ENCODE measurements at regions not wholly inside any gene's neighbourhood (a gene's known extent, or its start where the extent isn't known, plus 50 kb on each side); places are given as distances from the start of the nearest gene placed in this dataset.
A peak's percentile ranks its signal among the peaks of the same experiment; 100 is the strongest.

DNA sequence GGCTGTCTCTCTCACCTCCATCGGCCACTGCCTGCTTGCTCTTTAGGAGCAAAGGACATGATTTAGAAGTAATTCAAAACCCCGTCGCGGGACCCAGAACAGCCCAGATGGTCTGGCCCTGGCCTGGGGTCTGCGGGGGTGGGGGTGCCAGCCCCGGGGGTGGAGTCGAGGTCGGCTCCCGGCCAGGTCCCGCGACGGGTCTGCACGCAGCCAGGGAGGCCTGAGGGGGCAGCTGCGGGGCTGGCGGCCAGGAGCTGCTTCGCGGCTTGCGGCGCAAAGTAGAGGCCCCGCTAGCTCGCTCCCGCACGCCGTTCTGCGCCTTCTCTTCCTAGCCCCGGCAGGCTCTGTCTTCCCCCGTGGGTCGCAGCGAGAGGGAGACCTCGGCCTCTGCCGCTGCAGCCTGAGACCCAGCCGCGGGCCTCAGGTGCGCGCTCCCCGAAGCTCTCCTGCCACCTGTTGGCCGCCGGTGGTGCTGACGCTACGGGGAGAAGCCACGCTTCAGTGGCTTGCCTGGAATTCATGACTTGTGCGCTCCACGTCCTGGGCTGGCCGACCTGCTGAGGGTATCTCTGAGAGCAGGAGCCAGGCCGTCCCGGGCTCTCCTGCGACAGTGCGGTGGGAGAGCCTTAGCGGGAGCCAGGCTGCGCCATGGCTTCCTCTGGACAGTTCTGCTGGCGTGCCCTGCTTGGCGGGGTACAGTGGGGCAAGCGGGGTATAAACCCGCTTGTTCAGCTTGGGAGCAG is 157.2 kb upstream of the PITX1 start (continued):
- TF ChIP-seq, protein P1, sequence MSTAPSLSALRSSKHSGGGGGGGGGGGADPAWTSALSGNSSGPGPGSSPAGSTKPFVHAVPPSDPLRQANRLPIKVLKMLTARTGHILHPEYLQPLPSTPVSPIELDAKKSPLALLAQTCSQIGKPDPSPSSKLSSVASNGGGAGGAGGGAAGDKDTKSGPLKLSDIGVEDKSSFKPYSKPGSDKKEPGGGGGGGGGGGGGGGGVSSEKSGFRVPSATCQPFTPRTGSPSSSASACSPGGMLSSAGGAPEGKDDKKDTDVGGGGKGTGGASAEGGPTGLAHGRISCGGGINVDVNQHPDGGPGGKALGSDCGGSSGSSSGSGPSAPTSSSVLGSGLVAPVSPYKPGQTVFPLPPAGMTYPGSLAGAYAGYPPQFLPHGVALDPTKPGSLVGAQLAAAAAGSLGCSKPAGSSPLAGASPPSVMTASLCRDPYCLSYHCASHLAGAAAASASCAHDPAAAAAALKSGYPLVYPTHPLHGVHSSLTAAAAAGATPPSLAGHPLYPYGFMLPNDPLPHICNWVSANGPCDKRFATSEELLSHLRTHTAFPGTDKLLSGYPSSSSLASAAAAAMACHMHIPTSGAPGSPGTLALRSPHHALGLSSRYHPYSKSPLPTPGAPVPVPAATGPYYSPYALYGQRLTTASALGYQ (CRISPR knock-in tag; IDR thresholded peaks at IDR 0.05): no peak
- TF ChIP-seq STAT5B (CRISPR knock-in tag; IDR thresholded peaks at IDR 0.05): no peak
- peak; percentile 84; the same call in 1 of the 2 replicates for TF ChIP-seq ZNF510 (CRISPR knock-in tag; IDR thresholded peaks at IDR 0.05; ENCODE audit: low read depth)
- no peak for TF ChIP-seq ZNF615 (CRISPR knock-in tag; IDR thresholded peaks at IDR 0.05; ENCODE audit: borderline replicate concordance)
- 0 out of 2 replicates have a peak, but pooled peaks have one; percentile 32 for TF ChIP-seq ZNF766 (CRISPR knock-in tag; IDR thresholded peaks at IDR 0.05; ENCODE audit: borderline replicate concordance)
- TF ChIP-seq, protein P2, sequence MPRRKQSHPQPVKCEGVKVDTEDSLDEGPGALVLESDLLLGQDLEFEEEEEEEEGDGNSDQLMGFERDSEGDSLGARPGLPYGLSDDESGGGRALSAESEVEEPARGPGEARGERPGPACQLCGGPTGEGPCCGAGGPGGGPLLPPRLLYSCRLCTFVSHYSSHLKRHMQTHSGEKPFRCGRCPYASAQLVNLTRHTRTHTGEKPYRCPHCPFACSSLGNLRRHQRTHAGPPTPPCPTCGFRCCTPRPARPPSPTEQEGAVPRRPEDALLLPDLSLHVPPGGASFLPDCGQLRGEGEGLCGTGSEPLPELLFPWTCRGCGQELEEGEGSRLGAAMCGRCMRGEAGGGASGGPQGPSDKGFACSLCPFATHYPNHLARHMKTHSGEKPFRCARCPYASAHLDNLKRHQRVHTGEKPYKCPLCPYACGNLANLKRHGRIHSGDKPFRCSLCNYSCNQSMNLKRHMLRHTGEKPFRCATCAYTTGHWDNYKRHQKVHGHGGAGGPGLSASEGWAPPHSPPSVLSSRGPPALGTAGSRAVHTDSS (CRISPR knock-in tag; conservative IDR thresholded peaks at IDR 0.05): 0 out of 2 replicates have a peak, but pooled peaks have one; percentile 17
- TF ChIP-seq, protein P3, sequence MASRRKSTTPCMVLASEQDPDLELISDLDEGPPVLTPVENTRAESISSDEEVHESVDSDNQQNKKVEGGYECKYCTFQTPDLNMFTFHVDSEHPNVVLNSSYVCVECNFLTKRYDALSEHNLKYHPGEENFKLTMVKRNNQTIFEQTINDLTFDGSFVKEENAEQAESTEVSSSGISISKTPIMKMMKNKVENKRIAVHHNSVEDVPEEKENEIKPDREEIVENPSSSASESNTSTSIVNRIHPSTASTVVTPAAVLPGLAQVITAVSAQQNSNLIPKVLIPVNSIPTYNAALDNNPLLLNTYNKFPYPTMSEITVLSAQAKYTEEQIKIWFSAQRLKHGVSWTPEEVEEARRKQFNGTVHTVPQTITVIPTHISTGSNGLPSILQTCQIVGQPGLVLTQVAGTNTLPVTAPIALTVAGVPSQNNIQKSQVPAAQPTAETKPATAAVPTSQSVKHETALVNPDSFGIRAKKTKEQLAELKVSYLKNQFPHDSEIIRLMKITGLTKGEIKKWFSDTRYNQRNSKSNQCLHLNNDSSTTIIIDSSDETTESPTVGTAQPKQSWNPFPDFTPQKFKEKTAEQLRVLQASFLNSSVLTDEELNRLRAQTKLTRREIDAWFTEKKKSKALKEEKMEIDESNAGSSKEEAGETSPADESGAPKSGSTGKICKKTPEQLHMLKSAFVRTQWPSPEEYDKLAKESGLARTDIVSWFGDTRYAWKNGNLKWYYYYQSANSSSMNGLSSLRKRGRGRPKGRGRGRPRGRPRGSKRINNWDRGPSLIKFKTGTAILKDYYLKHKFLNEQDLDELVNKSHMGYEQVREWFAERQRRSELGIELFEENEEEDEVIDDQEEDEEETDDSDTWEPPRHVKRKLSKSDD (CRISPR knock-in tag; IDR thresholded peaks at IDR 0.05; ENCODE audit: low read depth): peak; percentile 67; the same call in 1 of the 2 replicates
- TF ChIP-seq, protein P4, sequence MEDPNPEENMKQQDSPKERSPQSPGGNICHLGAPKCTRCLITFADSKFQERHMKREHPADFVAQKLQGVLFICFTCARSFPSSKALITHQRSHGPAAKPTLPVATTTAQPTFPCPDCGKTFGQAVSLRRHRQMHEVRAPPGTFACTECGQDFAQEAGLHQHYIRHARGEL (CRISPR knock-in tag; IDR thresholded peaks at IDR 0.05): peak; percentile 67; the same call in 1 of the 2 replicates
- peak; percentile 88; the same call in 1 of the 2 replicates for TF ChIP-seq KDM3A (CRISPR knock-in tag; IDR thresholded peaks at IDR 0.05; ENCODE audit: low read depth)
- TF ChIP-seq SMAD1 (CRISPR knock-in tag; IDR thresholded peaks at IDR 0.05; ENCODE audit: borderline replicate concordance, low read depth): peak; percentile 87; the same call in 1 of the 2 replicates
- peak; percentile 72; the same call in 1 of the 2 replicates for TF ChIP-seq DR1 (CRISPR knock-in tag; IDR thresholded peaks at IDR 0.05)
- TF ChIP-seq, protein P5, sequence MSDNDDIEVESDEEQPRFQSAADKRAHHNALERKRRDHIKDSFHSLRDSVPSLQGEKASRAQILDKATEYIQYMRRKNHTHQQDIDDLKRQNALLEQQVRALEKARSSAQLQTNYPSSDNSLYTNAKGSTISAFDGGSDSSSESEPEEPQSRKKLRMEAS (IDR thresholded peaks at IDR 0.05): peak; percentile 67
- TF ChIP-seq FLYWCH1 (CRISPR knock-in tag; IDR thresholded peaks at IDR 0.05): no peak
- 0 out of 2 replicates have a peak, but pooled peaks have one; percentile 61 for TF ChIP-seq ZNF260 (CRISPR knock-in tag; IDR thresholded peaks at IDR 0.05; ENCODE audit: borderline replicate concordance, low read depth)
- TF ChIP-seq KAT8 (CRISPR knock-in tag; IDR thresholded peaks at IDR 0.05): peak; percentile 57; the same call in 1 of the 2 replicates
- no peak for TF ChIP-seq ZNF724P (CRISPR knock-in tag; IDR thresholded peaks at IDR 0.05; ENCODE audit: borderline replicate concordance)
- TF ChIP-seq ELF1 (CRISPR knock-in tag; IDR thresholded peaks at IDR 0.05): no peak
- TF ChIP-seq, protein P6, sequence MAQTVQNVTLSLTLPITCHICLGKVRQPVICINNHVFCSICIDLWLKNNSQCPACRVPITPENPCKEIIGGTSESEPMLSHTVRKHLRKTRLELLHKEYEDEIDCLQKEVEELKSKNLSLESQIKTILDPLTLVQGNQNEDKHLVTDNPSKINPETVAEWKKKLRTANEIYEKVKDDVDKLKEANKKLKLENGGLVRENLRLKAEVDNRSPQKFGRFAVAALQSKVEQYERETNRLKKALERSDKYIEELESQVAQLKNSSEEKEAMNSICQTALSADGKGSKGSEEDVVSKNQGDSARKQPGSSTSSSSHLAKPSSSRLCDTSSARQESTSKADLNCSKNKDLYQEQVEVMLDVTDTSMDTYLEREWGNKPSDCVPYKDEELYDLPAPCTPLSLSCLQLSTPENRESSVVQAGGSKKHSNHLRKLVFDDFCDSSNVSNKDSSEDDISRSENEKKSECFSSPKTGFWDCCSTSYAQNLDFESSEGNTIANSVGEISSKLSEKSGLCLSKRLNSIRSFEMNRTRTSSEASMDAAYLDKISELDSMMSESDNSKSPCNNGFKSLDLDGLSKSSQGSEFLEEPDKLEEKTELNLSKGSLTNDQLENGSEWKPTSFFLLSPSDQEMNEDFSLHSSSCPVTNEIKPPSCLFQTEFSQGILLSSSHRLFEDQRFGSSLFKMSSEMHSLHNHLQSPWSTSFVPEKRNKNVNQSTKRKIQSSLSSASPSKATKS (CRISPR knock-in tag; IDR thresholded peaks at IDR 0.05): no peak
- TF ChIP-seq ZNF720 (CRISPR knock-in tag; IDR thresholded peaks at IDR 0.05): no peak
- TF ChIP-seq PAWR (CRISPR knock-in tag; IDR thresholded peaks at IDR 0.05; ENCODE audit: borderline replicate concordance): no peak

All from HepG2 (cell line).